Gastroesophageal sphincter (tissue), 3 donors: ENCODE measurements at regions not wholly inside any gene's neighbourhood (a gene's known extent, or its start where the extent isn't known, plus 50 kb on each side); places are given as distances from the start of the nearest gene placed in this dataset.

Experiments
- EP300 ChIP-seq: sonication (generic); formaldehyde crosslinking; IDR thresholded peaks from one replicate; pipeline ENCODE4 v1.6.1; 2017; ENCODE audit warnings: antibody characterized with exemption, mild to moderate bottlenecking
- POLR2A ChIP-seq, 2 donors: fragments of 450-650 bp; IDR thresholded peaks; one replicate each; pipeline ENCODE4 v1.6.1; 2017; ENCODE audit warnings: antibody characterized with exemption in 2 of 2, mild to moderate bottlenecking in 2 of 2, moderate library complexity in 1 of 2
- POLR2AphosphoS5 ChIP-seq: sonication (generic); formaldehyde crosslinking; IDR thresholded peaks from one replicate; pipeline ENCODE4 v1.6.1; 2017; ENCODE audit warnings: antibody characterized with exemption
- TF ChIP-seq, protein P1 (sequence below), 4 experiments: fragments of 200-600 bp in 2 of 4; fragments of 450-650 bp in 2 of 4; sonication (generic) in 1 of 4; IDR thresholded peaks; one replicate each; pipeline ENCODE4 v1.5.1; 2017 to 2019; ENCODE audit warnings: antibody characterized with exemption in 4 of 4, mild to moderate bottlenecking in 2 of 4, moderate library complexity in 2 of 4

DNA sequence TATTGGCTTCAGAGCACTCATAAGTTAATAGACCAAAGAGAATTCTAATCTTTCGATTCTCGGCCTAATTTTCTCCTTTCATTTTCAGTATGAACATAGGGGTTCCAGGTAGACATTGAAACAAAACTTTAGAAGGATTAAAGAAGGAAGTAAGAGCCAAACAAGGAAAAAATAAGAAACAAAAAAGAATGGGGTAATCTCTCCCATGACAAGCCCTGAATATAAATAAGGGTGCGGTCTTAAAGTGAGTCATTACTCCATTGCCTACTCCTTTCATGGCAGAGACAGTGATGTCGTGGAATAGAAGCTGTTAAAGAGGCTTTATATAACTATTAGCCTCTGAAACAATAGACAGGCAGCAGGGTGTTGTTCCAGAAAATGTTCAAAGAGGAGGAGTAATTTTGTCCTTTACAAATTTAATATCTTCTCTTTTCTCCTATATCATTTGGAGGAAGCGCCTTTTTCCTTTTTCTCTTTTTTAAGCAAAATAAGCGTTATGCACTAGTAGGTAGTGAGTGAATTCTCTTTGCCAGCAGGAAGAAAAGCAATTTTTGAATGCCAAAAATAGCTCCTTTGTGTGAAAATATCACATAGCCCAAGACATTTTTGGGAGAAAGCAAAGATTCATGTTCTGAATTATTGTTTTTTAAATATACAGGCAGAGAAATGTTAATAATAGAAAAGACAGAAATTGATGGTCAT lies 607.9 kb upstream of the KCNMB2 start:
- TF ChIP-seq, protein P1, sequence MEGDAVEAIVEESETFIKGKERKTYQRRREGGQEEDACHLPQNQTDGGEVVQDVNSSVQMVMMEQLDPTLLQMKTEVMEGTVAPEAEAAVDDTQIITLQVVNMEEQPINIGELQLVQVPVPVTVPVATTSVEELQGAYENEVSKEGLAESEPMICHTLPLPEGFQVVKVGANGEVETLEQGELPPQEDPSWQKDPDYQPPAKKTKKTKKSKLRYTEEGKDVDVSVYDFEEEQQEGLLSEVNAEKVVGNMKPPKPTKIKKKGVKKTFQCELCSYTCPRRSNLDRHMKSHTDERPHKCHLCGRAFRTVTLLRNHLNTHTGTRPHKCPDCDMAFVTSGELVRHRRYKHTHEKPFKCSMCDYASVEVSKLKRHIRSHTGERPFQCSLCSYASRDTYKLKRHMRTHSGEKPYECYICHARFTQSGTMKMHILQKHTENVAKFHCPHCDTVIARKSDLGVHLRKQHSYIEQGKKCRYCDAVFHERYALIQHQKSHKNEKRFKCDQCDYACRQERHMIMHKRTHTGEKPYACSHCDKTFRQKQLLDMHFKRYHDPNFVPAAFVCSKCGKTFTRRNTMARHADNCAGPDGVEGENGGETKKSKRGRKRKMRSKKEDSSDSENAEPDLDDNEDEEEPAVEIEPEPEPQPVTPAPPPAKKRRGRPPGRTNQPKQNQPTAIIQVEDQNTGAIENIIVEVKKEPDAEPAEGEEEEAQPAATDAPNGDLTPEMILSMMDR (IDR thresholded peaks at IDR 0.05), result no peak
- no peak for TF ChIP-seq POLR2AphosphoS5
- TF ChIP-seq EP300, result no peak
- TF ChIP-seq POLR2A (IDR thresholded peaks at IDR 0.05), result no peak
